GM06990 (cell line): ENCODE measurements at regions not wholly inside any gene's neighbourhood (a gene's known extent, or its start where the extent isn't known, plus 50 kb on each side); places are given as distances from the start of the nearest gene placed in this dataset.

Experiments
- DNase-seq: peaks from one replicate; pipeline ENCODE4 v3.0.0-alpha.2; 2011; ENCODE audit not compliant: insufficient read length; ENCODE audit errors: extremely low read depth
- H3K27me3 ChIP-seq: replicated peaks from 2 replicates; pipeline ENCODE4 v1.6.0; 2011; ENCODE audit warnings: low read length; ENCODE audit not compliant: control insufficient read depth, insufficient read depth
- H3K36me3 ChIP-seq: 2 replicates; pipeline ENCODE4 v1.5.1; 2011; ENCODE audit warnings: low read length; ENCODE audit not compliant: control insufficient read depth, insufficient read depth
- H3K4me3 ChIP-seq: replicated peaks from 2 replicates; pipeline ENCODE4 v1.5.1; 2011; ENCODE audit warnings: low read depth, mild to moderate bottlenecking, control low read depth, low read length
- CTCF ChIP-seq: IDR thresholded peaks from 2 replicates; pipeline ENCODE4 v1.5.1; 2011; ENCODE audit warnings: low read length, control low read depth, mild to moderate bottlenecking, inconsistent platforms; ENCODE audit not compliant: insufficient read depth, poor library complexity, severe bottlenecking

GRCh38 chr12:65636436-65636835 is 187.8 kb upstream of the HMGA2 start:
- no peak overlapping the region for H3K4me3 ChIP-seq
- H3K36me3 ChIP-seq, result no peaks in the 10 kb centered on the region
- no peaks in the 10 kb centered on the region for H3K27me3 ChIP-seq
- TF ChIP-seq CTCF, result no peak
- no peak for DNase-seq

- no peaks in the 10 kb centered on the region for H3K27me3 ChIP-seq
- TF ChIP-seq CTCF, result no peak
- H3K36me3 ChIP-seq, result no peaks in the 10 kb centered on the region
- DNase-seq, result no peak
- H3K4me3 ChIP-seq, result no peak overlapping the region
Measured at GRCh38 chr12:65637150-65637549, 187.1 kb upstream of the HMGA2 start.

- Histone ChIP-seq H3K36me3 (no peaks in the 10 kb centered on the region), H3K27me3 (no peaks in the 10 kb centered on the region), H3K4me3 (no peak overlapping the region)
- DNase-seq, result no peak
- TF ChIP-seq CTCF, result no peak
Measured at GRCh38 chr12:65637774-65638173, 186.5 kb upstream of the HMGA2 start.

GRCh38 chr12:65638324-65638723 is 186.0 kb upstream of the HMGA2 start:
- no peak for DNase-seq
- Histone ChIP-seq H3K36me3 (no peaks in the 10 kb centered on the region), H3K4me3 (no peak overlapping the region), H3K27me3 (no peaks in the 10 kb centered on the region)
- no peak for TF ChIP-seq CTCF

- Histone ChIP-seq H3K27me3 (no peaks in the 10 kb centered on the region), H3K4me3 (no peak overlapping the region), H3K36me3 (no peaks in the 10 kb centered on the region)
- DNase-seq, result no peak
- TF ChIP-seq CTCF, result no peak
Measured at GRCh38 chr12:65640489-65640901, 183.8 kb upstream of the HMGA2 start.

GRCh38 chr12:65642061-65642661 is 182.1 kb upstream of the HMGA2 start:
- no peak for DNase-seq
- Histone ChIP-seq H3K36me3 (no peaks in the 10 kb centered on the region), H3K27me3 (no peaks in the 10 kb centered on the region), H3K4me3 (no peak overlapping the region)
- TF ChIP-seq CTCF, result no peak
